Glutamatergic neuron (in vitro differentiated cells): ENCODE measurements at regions not wholly inside any gene's neighbourhood (a gene's known extent, or its start where the extent isn't known, plus 50 kb on each side); places are given as distances from the start of the nearest gene placed in this dataset.

Experiments used
- DNase-seq: peaks from one replicate; pipeline ENCODE4 v3.0.0; 2022
- H3K27ac Mint-ChIP-seq: one replicate; pipeline ENCODE4 v1.8.0; 2020; ENCODE audit warnings: mild to moderate bottlenecking, mixed read lengths, inconsistent platforms; ENCODE audit not compliant: unreplicated experiment
- H3K27me3 Mint-ChIP-seq: one replicate; pipeline ENCODE4 v1.8.0; 2020; ENCODE audit warnings: mild to moderate bottlenecking, moderate library complexity, mixed read lengths, inconsistent platforms; ENCODE audit not compliant: unreplicated experiment
- H3K36me3 Mint-ChIP-seq: one replicate; pipeline ENCODE4 v1.8.0; 2020; ENCODE audit warnings: mild to moderate bottlenecking, mixed read lengths, inconsistent platforms; ENCODE audit not compliant: unreplicated experiment
- H3K4me1 Mint-ChIP-seq: one replicate; pipeline ENCODE4 v1.8.0; 2020; ENCODE audit warnings: mild to moderate bottlenecking, low read depth, mixed read lengths, inconsistent platforms; ENCODE audit not compliant: unreplicated experiment
- H3K4me3 Mint-ChIP-seq: one replicate; pipeline ENCODE4 v1.8.0; 2020; ENCODE audit warnings: mild to moderate bottlenecking, mixed read lengths, inconsistent platforms; ENCODE audit not compliant: unreplicated experiment
- H3K9me3 Mint-ChIP-seq: one replicate; pipeline ENCODE4 v1.8.0; 2020; ENCODE audit warnings: mild to moderate bottlenecking, moderate library complexity, mixed read lengths, inconsistent platforms; ENCODE audit not compliant: unreplicated experiment
- TF ChIP-seq, protein P1 (sequence below): fragments of 200-600 bp; sonication (generic); IDR thresholded peaks from one replicate; pipeline ENCODE4 v1.5.0; 2021; ENCODE audit not compliant: partially characterized antibody, unreplicated experiment

DNA sequence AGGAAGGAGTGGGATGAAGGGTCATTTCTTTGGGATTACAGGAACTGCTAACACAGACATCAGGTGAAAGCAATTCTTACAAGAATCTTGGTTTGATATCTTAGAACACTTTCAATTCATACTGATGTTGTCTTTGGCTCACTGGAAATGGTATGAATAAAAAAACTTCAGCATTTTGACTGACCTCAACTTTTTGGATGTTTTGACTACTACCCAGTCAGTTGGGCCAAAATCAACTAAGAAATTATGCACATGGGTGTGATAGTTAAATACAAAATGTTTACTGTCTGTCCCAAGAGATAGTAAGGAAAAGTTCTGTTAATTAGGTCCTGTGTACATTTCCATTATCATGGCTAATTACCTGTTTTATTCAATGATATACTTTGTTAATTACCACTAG is 165.5 kb upstream of the LRIG1 start:
- no peaks in the 10 kb centered on the region for H3K9me3 Mint-ChIP-seq
- H3K4me1 Mint-ChIP-seq = no peaks in the 10 kb centered on the region
- H3K27me3 Mint-ChIP-seq = peaks cover 4% of the 10 kb centered on the region
- no peak overlapping the region for H3K27ac Mint-ChIP-seq
- no peak for DNase-seq
- H3K36me3 Mint-ChIP-seq = no peaks in the 10 kb centered on the region
- TF ChIP-seq, protein P1, sequence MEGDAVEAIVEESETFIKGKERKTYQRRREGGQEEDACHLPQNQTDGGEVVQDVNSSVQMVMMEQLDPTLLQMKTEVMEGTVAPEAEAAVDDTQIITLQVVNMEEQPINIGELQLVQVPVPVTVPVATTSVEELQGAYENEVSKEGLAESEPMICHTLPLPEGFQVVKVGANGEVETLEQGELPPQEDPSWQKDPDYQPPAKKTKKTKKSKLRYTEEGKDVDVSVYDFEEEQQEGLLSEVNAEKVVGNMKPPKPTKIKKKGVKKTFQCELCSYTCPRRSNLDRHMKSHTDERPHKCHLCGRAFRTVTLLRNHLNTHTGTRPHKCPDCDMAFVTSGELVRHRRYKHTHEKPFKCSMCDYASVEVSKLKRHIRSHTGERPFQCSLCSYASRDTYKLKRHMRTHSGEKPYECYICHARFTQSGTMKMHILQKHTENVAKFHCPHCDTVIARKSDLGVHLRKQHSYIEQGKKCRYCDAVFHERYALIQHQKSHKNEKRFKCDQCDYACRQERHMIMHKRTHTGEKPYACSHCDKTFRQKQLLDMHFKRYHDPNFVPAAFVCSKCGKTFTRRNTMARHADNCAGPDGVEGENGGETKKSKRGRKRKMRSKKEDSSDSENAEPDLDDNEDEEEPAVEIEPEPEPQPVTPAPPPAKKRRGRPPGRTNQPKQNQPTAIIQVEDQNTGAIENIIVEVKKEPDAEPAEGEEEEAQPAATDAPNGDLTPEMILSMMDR = no peak
- H3K4me3 Mint-ChIP-seq = no peak overlapping the region

DNA sequence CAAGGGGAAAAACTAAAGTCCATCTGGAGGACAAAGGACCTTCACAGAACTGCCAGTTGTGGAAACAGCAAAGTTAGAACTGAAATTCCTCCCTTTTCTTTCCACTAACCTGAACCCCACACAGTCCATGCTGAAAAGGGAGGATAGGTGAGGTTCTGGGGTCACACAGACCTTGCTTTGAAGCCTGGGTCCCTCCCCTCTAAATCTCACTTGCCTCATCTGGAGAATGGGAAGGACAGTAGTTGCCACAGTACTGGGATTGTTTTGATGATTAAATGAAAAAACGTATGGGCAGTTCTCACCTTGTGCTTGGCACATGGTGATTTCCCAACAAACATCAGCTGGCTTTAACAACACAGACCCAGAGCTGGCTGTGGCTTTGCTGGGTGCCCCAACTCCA is 166.4 kb upstream of the LRIG1 start:
- Mint-ChIP-seq H3K4me3 (no peak overlapping the region), H3K36me3 (no peaks in the 10 kb centered on the region), H3K4me1 (no peaks in the 10 kb centered on the region), H3K9me3 (no peaks in the 10 kb centered on the region), H3K27ac (no peak overlapping the region), H3K27me3 (peaks cover 4% of the 10 kb centered on the region)
- TF ChIP-seq, protein P1 = no peak
- DNase-seq = no peak

DNA sequence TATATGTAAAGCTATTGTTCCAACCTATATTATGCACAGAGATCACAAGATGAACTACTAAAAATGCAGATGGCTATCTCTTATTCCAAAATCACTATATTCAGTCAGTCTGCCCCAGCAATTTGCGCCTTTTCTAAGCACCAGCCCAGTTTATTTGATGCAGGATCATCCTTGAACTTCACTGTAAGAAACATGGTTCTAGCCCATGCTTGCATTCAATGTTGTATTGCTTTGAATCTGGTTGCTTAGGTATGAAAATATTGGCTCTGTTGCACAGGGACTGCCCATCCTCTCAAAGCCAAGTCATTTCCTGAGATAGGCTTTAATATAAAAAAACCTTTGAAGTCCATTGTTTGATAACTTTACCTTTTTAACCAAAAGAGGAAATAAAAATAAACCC is 170.5 kb upstream of the LRIG1 start:
- H3K4me3 Mint-ChIP-seq = no peak overlapping the region
- H3K36me3 Mint-ChIP-seq = no peaks in the 10 kb centered on the region
- H3K27ac Mint-ChIP-seq = no peak overlapping the region

DNA sequence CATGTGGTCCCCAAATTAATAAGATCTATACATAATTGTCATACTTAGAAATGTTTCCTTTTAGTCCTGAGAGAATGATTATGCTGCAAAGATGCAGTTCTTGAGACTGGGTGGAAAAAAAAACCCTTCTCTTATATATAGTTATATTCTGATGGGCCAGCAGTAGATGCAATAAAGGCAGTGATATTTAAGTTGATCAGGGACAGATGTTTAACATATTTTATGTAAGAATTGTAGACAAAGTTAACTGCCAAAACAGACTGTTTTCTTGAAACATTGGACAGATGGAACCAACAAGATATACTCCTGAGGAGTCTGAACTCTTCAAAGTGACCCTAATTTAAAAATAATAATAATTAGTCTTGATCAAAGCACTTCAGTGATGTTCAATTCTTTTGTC is 172.0 kb upstream of the LRIG1 start:
- Mint-ChIP-seq H3K36me3 (no peaks in the 10 kb centered on the region), H3K27ac (no peak overlapping the region), H3K9me3 (no peaks in the 10 kb centered on the region), H3K4me1 (peaks cover 4% of the 10 kb centered on the region), H3K27me3 (peaks cover 2% of the 10 kb centered on the region), H3K4me3 (no peak overlapping the region)
- no peak for DNase-seq
- TF ChIP-seq, protein P1 = no peak

More for the DNA sequence above, 170.5 kb upstream of the LRIG1 start:
- no peak for DNase-seq
- Mint-ChIP-seq H3K27me3 (peaks cover 2% of the 10 kb centered on the region), H3K4me1 (peaks cover 4% of the 10 kb centered on the region), H3K9me3 (no peaks in the 10 kb centered on the region)
- TF ChIP-seq, protein P1 = no peak

DNA sequence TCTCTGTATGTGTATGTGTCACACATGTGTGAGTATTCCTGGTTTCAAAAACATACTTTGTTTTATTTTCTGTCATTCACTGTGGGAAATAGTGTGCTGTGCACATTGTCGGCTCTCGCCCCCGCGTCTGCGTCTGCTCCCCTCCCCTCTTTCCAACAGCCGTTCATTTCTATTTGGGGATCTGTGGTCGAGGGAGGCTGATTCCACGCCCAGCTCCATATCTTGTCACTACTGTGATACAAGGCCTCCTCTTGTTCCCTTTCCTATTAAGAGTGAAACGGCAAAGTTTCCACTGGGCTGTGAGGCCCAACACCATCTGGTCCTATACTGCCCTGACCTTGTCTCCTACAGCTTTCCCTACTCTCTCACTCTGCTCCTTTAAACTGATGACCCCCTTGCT is 172.5 kb upstream of the LRIG1 start:
- Mint-ChIP-seq H3K27me3 (peaks cover 2% of the 10 kb centered on the region), H3K4me3 (no peak overlapping the region), H3K36me3 (no peaks in the 10 kb centered on the region), H3K9me3 (no peaks in the 10 kb centered on the region), H3K27ac (no peak overlapping the region), H3K4me1 (peaks cover 4% of the 10 kb centered on the region)
- DNase-seq = no peak
- TF ChIP-seq, protein P1 = no peak
